Liver (tissue), 8 donors: ENCODE measurements at regions not wholly inside any gene's neighbourhood (a gene's known extent, or its start where the extent isn't known, plus 50 kb on each side); places are given as distances from the start of the nearest gene placed in this dataset.

Experiments used
- DNase-seq: peaks from one replicate; pipeline ENCODE4 v3.0.0-alpha.2; 2017; ENCODE audit warnings: low spot score
- H3K27ac ChIP-seq, 2 donors: one replicate each; pipeline ENCODE4 v1.7.0; 2013; ENCODE audit warnings: inconsistent platforms in 2 of 2, low read length in 2 of 2, control low read depth in 1 of 2, low read depth in 1 of 2, mild to moderate bottlenecking in 1 of 2
- H3K27me3 ChIP-seq, 4 donors: one replicate each; pipeline versions ENCODE4 v1.6.1 to v1.7.0; 2013; ENCODE audit warnings: low read length in 3 of 4, inconsistent platforms in 1 of 4, mild to moderate bottlenecking in 1 of 4, moderate library complexity in 1 of 4; ENCODE audit not compliant: control insufficient read depth in 4 of 4, insufficient read depth in 4 of 4
- H3K36me3 ChIP-seq, 4 donors: one replicate each; pipeline versions ENCODE4 v1.6.1 to v1.7.0; 2013; ENCODE audit warnings: low read length in 3 of 4, mild to moderate bottlenecking in 3 of 4, low read depth in 1 of 4, moderate library complexity in 1 of 4; ENCODE audit not compliant: control insufficient read depth in 4 of 4, insufficient read depth in 3 of 4
- H3K4me1 ChIP-seq, 4 donors: one replicate each; pipeline versions ENCODE4 v1.6.1 to v1.7.0; 2013; ENCODE audit warnings: low read length in 3 of 4, mild to moderate bottlenecking in 3 of 4, moderate library complexity in 1 of 4; ENCODE audit not compliant: control insufficient read depth in 4 of 4, insufficient read depth in 4 of 4
- H3K4me3 ChIP-seq, 3 donors: one replicate each; pipeline versions ENCODE4 v1.6.1 to v1.7.0; 2013; ENCODE audit warnings: low read length in 3 of 3, control low read depth in 1 of 3, low read depth in 1 of 3, mild to moderate bottlenecking in 1 of 3
- H3K9ac ChIP-seq, 2 donors: one replicate each; pipeline ENCODE4 v1.7.0; 2013; ENCODE audit warnings: low read length in 2 of 2, mild to moderate bottlenecking in 2 of 2, moderate library complexity in 2 of 2, control low read depth in 1 of 2, low read depth in 1 of 2
- H3K9me3 ChIP-seq, 4 donors: one replicate each; pipeline versions ENCODE4 v1.6.1 to v1.7.0; 2013; ENCODE audit warnings: low read length in 3 of 4; ENCODE audit not compliant: control insufficient read depth in 4 of 4
- EGR1 ChIP-seq, 2 donors: IDR thresholded peaks; 2 replicates each; pipeline ENCODE4 v1.6.1; 2016 to 2018; ENCODE audit warnings: antibody characterized with exemption in 2 of 2, low read depth in 2 of 2
- FOXA1 ChIP-seq: IDR thresholded peaks from 2 replicates; pipeline ENCODE4 v1.6.1; 2016; ENCODE audit warnings: antibody characterized with exemption
- GABPA ChIP-seq, 2 donors: IDR thresholded peaks in 1 of 2; conservative IDR thresholded peaks in 1 of 2; 2 replicates each; pipeline ENCODE4 v1.6.1; 2016; ENCODE audit warnings: antibody characterized with exemption in 2 of 2, mild to moderate bottlenecking in 1 of 2, moderate library complexity in 1 of 2
- HNF4G ChIP-seq: IDR thresholded peaks from 2 replicates; pipeline ENCODE4 v1.6.1; 2016; ENCODE audit warnings: antibody characterized with exemption
- JUND ChIP-seq, 2 donors: IDR thresholded peaks; 2 replicates each; pipeline ENCODE4 v1.6.1; 2016; ENCODE audit warnings: antibody characterized with exemption in 2 of 2
- RAD21 ChIP-seq, 2 donors: IDR thresholded peaks; 2 replicates each; pipeline ENCODE4 v1.6.1; 2016; ENCODE audit warnings: antibody characterized with exemption in 2 of 2, mild to moderate bottlenecking in 2 of 2
- RXRA ChIP-seq, 2 donors: IDR thresholded peaks; 2 replicates each; pipeline ENCODE4 v1.6.1; 2017 to 2018; ENCODE audit warnings: antibody characterized with exemption in 2 of 2, mild to moderate bottlenecking in 1 of 2
- YY1 ChIP-seq: IDR thresholded peaks from 2 replicates; pipeline ENCODE4 v1.6.1; 2016; ENCODE audit warnings: antibody characterized with exemption, mild to moderate bottlenecking
- WGBS: extraction: QIAGEN DNeasy Blood & Tissue Kit; methylation state at CpG from one replicate; pipeline ENCODE4 v1.1.7; 2013; 5-methylcytosine and 5-hydroxymethylcytosine counted together
- TF ChIP-seq, protein P1 (sequence below): IDR thresholded peaks from 2 replicates; pipeline ENCODE4 v1.6.1; 2016; ENCODE audit warnings: antibody characterized with exemption
- TF ChIP-seq, protein P2 (sequence below): IDR thresholded peaks from 2 replicates; pipeline ENCODE4 v1.6.1; 2016; ENCODE audit warnings: antibody characterized with exemption, mild to moderate bottlenecking
- TF ChIP-seq, protein P3 (sequence below): fragments of 150-350 bp; IDR thresholded peaks from 2 replicates; pipeline ENCODE4 v1.5.1; 2017; ENCODE audit warnings: improper control_type of control experiment, low read depth, low read length; ENCODE audit not compliant: missing input control
- TF ChIP-seq, protein P4 (sequence below): IDR thresholded peaks from 2 replicates; pipeline ENCODE4 v1.6.1; 2016; ENCODE audit warnings: antibody characterized with exemption
- donor health status: healthy.
- donor health status: healthy.
- donor health status: healthy.
- donor health status: healthy.
- donor health status: healthy.

DNA sequence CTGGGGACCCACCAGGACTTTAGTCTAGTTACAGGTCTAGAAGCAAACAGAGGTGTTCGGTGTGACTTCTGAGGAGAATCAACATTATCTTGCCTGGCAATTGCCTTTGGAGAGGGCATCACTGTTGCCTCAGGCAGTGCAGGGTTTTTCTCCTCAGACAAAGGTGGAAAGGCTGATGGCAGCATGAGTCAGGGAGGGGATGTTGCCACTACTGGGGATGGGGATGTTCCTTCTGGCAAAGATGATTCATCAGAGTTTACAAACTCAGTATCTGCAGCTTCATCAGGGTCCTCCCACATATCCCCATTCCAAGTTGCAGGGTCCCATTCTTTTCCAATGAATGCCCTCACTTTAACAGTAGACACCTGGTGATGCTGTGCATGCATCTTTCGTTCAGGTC lies 91.3 kb upstream of the GALNTL6 start:
- 61% methylated on average over 2 of the region's 2 CpGs for WGBS
- H3K27me3 ChIP-seq: no peaks in the 10 kb centered on the region
- no peak overlapping the region for H3K4me3 ChIP-seq
- H3K4me1 ChIP-seq: no peaks in the 10 kb centered on the region
- no peak overlapping the region for H3K27ac ChIP-seq
- no peaks in the 10 kb centered on the region for H3K36me3 ChIP-seq
- no peak for TF ChIP-seq RAD21 (IDR thresholded peaks at IDR 0.05)
- no peak for TF ChIP-seq RXRA (IDR thresholded peaks at IDR 0.05)
- TF ChIP-seq GABPA (IDR thresholded peaks at IDR 0.05 in 1 of 2, conservative IDR thresholded peaks at IDR 0.05 in 1 of 2): no peak
- no peak overlapping the region for H3K9ac ChIP-seq
- DNase-seq: no peak
- no peaks in the 10 kb centered on the region for H3K9me3 ChIP-seq

DNA sequence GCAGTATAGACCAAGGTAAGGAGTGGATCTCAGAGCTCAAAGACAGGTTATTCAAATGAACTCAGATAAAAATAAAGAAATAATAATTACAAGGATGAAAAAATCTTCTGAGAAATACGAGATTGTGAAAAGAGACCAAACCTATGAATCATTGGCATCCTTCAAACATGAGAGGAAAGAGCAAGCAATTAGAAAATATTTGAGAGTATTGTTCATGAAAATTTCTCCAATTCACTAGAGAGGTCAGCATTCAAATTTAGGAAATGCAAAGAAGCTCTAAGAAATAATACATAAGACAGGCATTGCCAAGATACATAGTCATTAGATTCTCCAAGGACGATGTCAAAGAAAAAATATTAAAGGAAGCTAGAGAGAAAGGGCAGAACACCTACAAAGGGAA lies 93.5 kb upstream of the GALNTL6 start:
- Histone ChIP-seq H3K4me1 (no peaks in the 10 kb centered on the region), H3K9me3 (no peaks in the 10 kb centered on the region), H3K4me3 (no peak overlapping the region), H3K9ac (no peak overlapping the region), H3K36me3 (no peaks in the 10 kb centered on the region), H3K27ac (no peak overlapping the region), H3K27me3 (no peaks in the 10 kb centered on the region)
- WGBS: 45% methylated on average over 2 of the region's 2 CpGs
- TF ChIP-seq, protein P1, sequence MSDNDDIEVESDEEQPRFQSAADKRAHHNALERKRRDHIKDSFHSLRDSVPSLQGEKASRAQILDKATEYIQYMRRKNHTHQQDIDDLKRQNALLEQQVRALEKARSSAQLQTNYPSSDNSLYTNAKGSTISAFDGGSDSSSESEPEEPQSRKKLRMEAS: no peak
- no peak for TF ChIP-seq HNF4G
- no peak for DNase-seq

DNA sequence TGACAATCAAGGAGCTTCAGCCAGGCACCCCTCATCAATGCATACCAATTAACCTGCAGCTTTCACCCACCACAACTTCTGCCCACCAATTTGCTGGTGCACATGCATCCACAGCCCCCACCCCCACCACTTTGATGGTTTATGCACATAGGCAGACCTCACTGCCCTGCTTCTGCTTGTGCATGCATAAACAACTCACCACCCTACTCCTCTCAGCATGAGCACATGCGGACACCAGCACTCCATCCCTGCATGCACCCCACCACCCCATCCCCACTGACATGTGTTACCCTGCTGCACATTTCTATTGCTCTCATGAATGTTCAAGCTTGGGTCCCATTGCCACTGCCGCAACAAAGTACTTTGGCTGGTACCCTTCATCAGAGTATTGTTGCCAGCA lies 94.5 kb upstream of the GALNTL6 start:
- Histone ChIP-seq H3K9me3 (no peaks in the 10 kb centered on the region), H3K36me3 (no peaks in the 10 kb centered on the region), H3K27ac (no peak overlapping the region), H3K9ac (no peak overlapping the region), H3K27me3 (no peaks in the 10 kb centered on the region), H3K4me1 (no peaks in the 10 kb centered on the region), H3K4me3 (no peak overlapping the region)
- 76% methylated on average over 2 of the region's 2 CpGs for WGBS
- TF ChIP-seq RAD21 (IDR thresholded peaks at IDR 0.05): no peak
- no peak for TF ChIP-seq EGR1 (IDR thresholded peaks at IDR 0.05; ENCODE audit: low read depth in 2 of 2)
- TF ChIP-seq, protein P2, sequence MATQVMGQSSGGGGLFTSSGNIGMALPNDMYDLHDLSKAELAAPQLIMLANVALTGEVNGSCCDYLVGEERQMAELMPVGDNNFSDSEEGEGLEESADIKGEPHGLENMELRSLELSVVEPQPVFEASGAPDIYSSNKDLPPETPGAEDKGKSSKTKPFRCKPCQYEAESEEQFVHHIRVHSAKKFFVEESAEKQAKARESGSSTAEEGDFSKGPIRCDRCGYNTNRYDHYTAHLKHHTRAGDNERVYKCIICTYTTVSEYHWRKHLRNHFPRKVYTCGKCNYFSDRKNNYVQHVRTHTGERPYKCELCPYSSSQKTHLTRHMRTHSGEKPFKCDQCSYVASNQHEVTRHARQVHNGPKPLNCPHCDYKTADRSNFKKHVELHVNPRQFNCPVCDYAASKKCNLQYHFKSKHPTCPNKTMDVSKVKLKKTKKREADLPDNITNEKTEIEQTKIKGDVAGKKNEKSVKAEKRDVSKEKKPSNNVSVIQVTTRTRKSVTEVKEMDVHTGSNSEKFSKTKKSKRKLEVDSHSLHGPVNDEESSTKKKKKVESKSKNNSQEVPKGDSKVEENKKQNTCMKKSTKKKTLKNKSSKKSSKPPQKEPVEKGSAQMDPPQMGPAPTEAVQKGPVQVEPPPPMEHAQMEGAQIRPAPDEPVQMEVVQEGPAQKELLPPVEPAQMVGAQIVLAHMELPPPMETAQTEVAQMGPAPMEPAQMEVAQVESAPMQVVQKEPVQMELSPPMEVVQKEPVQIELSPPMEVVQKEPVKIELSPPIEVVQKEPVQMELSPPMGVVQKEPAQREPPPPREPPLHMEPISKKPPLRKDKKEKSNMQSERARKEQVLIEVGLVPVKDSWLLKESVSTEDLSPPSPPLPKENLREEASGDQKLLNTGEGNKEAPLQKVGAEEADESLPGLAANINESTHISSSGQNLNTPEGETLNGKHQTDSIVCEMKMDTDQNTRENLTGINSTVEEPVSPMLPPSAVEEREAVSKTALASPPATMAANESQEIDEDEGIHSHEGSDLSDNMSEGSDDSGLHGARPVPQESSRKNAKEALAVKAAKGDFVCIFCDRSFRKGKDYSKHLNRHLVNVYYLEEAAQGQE: no peak
- TF ChIP-seq, protein P1: no peak
- TF ChIP-seq GABPA (IDR thresholded peaks at IDR 0.05 in 1 of 2, conservative IDR thresholded peaks at IDR 0.05 in 1 of 2): no peak
- TF ChIP-seq, protein P3, sequence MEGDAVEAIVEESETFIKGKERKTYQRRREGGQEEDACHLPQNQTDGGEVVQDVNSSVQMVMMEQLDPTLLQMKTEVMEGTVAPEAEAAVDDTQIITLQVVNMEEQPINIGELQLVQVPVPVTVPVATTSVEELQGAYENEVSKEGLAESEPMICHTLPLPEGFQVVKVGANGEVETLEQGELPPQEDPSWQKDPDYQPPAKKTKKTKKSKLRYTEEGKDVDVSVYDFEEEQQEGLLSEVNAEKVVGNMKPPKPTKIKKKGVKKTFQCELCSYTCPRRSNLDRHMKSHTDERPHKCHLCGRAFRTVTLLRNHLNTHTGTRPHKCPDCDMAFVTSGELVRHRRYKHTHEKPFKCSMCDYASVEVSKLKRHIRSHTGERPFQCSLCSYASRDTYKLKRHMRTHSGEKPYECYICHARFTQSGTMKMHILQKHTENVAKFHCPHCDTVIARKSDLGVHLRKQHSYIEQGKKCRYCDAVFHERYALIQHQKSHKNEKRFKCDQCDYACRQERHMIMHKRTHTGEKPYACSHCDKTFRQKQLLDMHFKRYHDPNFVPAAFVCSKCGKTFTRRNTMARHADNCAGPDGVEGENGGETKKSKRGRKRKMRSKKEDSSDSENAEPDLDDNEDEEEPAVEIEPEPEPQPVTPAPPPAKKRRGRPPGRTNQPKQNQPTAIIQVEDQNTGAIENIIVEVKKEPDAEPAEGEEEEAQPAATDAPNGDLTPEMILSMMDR: no peak
- TF ChIP-seq YY1: no peak
- no peak for TF ChIP-seq JUND (IDR thresholded peaks at IDR 0.05)
- no peak for TF ChIP-seq RXRA (IDR thresholded peaks at IDR 0.05)
- no peak for TF ChIP-seq FOXA1
- TF ChIP-seq, protein P4, sequence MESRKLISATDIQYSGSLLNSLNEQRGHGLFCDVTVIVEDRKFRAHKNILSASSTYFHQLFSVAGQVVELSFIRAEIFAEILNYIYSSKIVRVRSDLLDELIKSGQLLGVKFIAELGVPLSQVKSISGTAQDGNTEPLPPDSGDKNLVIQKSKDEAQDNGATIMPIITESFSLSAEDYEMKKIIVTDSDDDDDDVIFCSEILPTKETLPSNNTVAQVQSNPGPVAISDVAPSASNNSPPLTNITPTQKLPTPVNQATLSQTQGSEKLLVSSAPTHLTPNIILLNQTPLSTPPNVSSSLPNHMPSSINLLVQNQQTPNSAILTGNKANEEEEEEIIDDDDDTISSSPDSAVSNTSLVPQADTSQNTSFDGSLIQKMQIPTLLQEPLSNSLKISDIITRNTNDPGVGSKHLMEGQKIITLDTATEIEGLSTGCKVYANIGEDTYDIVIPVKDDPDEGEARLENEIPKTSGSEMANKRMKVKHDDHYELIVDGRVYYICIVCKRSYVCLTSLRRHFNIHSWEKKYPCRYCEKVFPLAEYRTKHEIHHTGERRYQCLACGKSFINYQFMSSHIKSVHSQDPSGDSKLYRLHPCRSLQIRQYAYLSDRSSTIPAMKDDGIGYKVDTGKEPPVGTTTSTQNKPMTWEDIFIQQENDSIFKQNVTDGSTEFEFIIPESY: no peak
- no peak for DNase-seq
